ENCODE measurements at regions not wholly inside any gene's neighbourhood (a gene's known extent, or its start where the extent isn't known, plus 50 kb on each side); places are given as distances from the start of the nearest gene placed in this dataset.
"Not testable (repeated sequence)": the region's sequence is repeated elsewhere in the genome, so short reads cannot be mapped to it uniquely, and the experiment has no call there.

GRCh38 chr3:163468531-163469335 lies 1609.6 kb downstream of the SI start:
- DNase-seq = no peak

- no peak for DNase-seq
These were observed 1615.8 kb downstream of the SI start for GRCh38 chr3:163462446-163462845.

DNA sequence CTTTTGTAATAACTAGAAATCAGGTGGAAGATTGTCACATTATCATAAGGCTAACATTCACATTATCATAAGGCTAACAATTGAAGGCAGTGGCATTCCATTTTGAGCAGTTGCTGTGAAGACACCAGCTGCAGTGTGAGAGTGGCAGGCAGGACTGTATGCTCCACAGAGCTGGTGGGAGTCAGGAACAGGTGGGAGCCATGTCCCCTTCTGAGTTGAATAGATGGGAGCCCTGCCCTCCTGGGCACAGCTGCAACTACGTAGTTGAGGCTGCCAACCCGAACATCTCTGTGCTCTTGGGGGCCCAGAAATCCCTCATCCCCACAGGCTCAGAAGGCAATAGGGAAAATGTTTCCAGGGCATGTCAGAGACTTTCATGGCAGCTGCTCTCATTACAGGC lies 1627.6 kb downstream of the SI start:
- DNase-seq = no peak

DNA sequence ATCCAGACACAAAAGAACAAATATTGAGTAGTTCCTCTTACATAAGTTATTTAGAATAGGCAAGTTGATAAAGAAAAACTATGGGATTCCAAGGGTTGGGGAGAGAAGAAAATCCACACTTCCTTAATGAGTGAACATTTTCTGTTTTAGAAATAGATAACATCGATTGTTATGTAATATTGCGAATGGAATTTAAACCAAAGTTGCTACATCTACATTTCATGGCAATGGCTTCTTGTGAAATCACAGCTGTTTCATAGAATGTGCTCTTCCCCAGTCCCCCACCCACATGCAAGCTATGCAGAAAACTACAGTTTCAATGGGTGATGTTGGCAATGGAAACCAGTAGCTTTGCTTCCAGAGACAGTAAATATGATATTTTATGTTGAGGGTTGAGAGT lies 1639.5 kb downstream of the SI start:
- no peak for DNase-seq

DNA sequence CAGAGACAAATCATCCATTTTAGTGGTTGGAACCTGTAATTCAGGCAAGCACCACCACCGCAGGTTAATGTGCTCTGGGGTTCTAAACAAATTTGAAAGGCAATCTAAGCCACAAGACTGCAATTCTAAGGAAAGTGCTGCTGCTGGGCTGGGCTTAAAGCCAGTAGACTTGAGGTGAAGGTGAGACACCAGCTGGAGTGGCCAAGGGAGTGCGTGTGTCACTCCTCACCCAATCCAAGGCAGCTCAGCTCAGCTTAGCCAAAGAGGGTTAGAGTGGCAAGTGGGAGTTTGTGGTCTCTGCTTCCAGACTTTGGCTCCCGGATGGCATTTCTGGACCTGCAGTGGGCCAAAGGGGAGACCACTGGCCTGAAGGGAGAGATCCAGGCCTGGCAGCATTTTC lies 1655.6 kb downstream of the SI start:
- no peak for DNase-seq

GRCh38 chr3:163391407-163392181 lies 1686.7 kb downstream of the SI start:
- no peak for DNase-seq

GRCh38 chr3:163384383-163384782 lies 1693.9 kb downstream of the SI start:
- no peak for DNase-seq

DNA sequence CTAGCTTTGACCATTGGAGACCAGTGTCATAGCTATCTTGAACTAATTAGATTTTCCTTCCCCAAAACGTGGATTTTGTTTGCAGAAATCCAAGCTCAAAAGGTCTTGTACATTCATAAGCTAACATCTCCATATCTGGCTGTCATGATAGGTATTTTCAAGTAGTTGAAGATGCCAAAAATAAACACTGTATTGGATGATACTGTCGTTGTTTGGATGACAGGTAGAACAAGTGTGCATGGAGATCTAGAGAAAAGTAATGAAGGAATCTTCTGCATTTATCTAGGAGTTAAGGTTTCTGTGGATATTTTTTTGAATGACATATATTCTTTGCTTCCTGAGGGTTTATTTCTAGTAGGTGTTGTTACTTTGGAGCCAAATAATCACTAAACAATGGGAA lies 1696.1 kb downstream of the SI start:
- no peak for DNase-seq

- no peak for DNase-seq
These were observed 1710.1 kb downstream of the SI start for GRCh38 chr3:163368168-163368567.

GRCh38 chr3:163364717-163365116 lies 1713.6 kb downstream of the SI start:
- DNase-seq = no peak

DNA sequence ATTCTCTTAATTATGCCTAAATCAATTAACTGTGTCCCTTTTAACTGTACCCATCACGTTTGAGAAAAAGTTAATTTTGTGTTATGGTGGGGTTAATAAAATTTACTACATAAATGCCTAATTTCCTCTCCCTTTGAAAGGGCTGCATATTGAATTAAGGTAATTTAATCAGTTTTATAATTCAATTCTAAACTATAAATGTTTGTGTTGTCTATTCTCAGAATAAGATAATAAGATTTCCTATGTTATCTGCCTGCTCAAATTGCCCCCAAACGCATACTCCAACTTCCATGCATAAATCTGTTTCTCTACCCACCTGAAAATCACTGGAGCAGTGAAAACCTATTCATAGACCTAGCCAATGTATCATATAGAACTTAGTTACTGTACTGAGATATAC lies 1716.1 kb downstream of the SI start:
- no peak for DNase-seq

GRCh38 chr3:163361357-163361878 lies 1716.9 kb downstream of the SI start:
- DNase-seq = not testable (repeated sequence)

DNA sequence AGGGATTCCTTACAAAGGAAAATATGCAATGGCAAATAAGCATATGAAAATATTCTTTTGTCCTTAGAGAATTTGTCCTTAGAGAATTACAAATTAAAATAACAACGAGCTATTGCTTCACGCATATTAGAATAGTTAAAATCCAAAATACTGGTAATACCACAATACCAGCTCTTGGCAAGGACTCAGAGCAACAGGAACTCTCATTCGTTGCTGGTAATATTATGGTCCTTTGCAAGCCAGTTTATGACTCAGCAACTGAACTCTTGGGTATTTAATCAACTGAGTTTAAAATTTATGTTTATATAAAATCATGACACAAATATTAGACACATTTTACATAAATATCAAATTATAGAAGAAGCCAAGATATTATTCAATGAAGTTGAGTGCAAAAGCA lies 1730.4 kb downstream of the SI start:
- no peak for DNase-seq

DNA sequence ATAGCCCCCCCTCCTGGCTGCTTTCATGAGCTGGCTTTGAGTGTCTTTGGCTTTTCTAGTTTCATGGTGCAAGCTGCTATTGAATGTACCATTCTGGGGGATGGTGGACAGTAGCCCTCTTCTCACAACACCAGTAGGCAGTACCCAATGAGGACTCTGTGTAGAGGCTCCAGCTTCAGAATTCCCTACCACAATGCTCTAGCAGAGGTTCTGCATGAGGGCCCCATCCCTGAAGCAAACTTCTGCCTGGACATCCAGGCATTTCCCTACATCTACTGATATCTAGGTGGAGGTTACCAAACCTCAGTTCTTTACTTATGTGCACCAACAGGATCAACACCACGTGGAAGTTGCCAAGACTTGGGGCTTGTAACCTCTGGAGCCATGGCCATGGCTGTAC lies 1742.9 kb downstream of the SI start:
- no peak for DNase-seq

DNA sequence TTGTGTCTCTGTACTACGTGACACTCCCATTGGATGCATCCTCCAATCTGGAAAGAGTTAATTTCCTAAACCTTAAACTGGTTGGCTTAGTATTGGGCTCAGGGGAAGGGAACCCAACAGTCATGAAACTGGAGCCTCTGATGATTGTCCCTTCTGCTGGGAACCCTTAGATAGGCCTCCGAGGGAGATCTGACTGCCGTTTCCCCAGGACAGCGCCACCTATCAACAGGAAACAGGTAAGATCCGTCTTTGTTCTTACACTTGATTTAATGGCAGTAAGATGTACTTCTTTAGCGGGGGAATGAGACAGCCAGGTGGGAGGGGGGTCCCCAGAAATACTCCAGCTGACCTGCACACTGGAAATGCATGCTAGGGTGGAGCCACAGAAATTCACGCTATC lies 1749.6 kb downstream of the SI start:
- no peak for DNase-seq

- no peak for DNase-seq
These were observed 1751.2 kb downstream of the SI start for GRCh38 chr3:163327086-163327485.

- no peak for DNase-seq
These were observed 1762.5 kb downstream of the SI start for GRCh38 chr3:163315786-163316185.

DNA sequence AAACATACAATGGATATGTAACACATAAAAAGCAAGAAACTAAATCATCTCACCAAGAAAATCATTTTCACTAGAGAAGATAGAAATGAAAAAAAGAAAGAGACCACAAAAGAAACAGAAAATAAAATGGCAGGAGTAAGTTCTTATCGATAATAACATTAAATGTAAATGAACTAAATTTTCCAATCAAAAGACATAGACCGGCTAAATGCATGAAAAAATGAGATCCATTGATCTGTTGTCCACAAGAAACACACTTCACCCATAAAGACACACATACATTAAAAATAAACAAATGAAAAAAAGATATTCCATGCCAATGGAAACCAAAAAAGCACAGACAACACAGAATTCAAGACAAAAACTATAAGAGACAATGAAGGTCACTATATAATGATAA lies 1771.9 kb downstream of the SI start:
- DNase-seq = no peak

GRCh38 chr3:163273694-163274093 lies 1777.1 kb downstream of the OTOL1 start:
- no peak for DNase-seq

- DNase-seq = no peak
These were observed 1770.1 kb downstream of the OTOL1 start for GRCh38 chr3:163266731-163267130.

DNA sequence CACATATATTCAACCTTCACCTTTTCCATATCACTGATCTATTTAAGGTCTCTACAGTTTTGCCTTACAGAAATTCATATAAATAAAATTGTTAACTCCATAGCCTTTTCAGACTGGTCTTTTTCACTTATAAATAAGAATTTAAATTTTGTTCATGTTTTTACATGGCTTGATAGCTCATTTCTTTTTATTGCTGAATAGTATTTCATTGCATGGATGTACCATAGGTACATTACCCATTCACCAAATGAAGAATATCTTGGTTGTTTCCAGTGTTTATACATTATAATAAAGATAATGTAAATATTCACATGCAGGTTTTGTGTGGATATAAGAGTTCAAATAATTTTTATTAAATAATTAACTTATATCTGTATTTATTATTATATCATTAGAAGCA lies 1765.0 kb downstream of the OTOL1 start:
- DNase-seq = no peak

DNA sequence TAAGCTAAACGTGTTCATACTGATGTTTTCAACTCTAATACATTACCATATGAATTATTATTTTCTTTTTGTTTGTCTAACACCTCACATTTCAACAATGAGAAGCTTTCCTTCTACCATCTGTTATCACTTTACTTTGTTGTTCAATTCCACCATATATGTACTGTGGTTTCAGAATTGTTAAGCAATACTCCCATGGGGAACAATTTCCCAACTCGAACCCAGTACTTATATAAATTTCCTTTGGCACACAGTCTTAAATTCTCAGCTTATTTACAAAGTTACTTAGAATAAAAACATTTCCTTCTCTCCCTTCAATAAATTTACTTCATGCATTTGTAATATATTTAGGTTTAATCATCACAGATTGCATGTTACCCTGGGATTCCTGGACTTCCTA lies 1764.4 kb downstream of the OTOL1 start:
- no peak for DNase-seq

DNA sequence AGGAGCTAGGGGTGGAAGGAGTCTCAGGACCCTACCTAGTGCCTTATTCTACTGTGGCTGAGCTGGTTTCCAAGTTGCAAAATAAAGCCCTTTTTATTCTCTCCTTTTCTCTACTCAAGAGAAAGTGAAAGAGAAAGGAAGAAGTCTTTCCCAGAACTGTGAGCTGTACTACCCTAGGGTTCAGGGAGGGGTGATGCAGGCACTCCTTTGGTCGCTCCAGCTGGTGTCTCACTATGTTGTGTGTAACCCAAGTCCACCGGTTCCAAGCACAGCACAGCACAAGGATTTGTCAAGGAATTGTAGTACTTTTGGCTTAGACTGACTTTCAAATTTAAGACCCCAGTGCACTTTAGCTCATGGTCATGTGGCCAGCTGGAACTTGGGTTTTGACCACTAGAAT lies 1721.7 kb downstream of the OTOL1 start:
- DNase-seq = no peak

Measured in right lung (tissue), 2 donors.